B cell (primary cell): ENCODE measurements at regions not wholly inside any gene's neighbourhood (a gene's known extent, or its start where the extent isn't known, plus 50 kb on each side); places are given as distances from the start of the nearest gene placed in this dataset.

Experiments used
- EZH2 ChIP-seq: IDR thresholded peaks from 2 replicates; pipeline ENCODE4 v1.6.1; 2012; ENCODE audit warnings: borderline replicate concordance, low read depth, mild to moderate bottlenecking, moderate library complexity, low read length; ENCODE audit not compliant: insufficient read depth, poor library complexity, severe bottlenecking
- TF ChIP-seq, protein P1 (sequence below): fragments of 200-600 bp; IDR thresholded peaks from one replicate; pipeline ENCODE4 v1.8.0; 2022; ENCODE audit warnings: antibody characterized with exemption, mild to moderate bottlenecking

DNA sequence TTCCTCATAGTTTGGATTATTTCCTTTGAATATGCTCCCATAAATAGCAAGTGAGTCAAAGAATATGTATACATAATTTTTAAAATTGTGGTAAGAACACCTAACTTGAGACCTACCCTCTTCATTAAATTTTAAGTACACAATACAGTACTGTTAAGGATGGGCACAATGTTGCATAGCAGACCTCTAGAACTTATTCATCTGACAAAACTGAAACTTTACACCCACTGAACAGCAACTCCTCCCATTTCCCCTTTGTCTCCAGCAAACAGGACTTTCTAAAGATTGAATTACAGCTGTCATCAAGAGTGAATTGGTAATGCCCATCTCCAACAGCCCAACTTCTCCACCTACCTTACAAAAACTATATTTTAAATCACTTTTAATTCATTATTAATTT is 388.9 kb downstream of the HTR1A start:
- TF ChIP-seq, protein P1, sequence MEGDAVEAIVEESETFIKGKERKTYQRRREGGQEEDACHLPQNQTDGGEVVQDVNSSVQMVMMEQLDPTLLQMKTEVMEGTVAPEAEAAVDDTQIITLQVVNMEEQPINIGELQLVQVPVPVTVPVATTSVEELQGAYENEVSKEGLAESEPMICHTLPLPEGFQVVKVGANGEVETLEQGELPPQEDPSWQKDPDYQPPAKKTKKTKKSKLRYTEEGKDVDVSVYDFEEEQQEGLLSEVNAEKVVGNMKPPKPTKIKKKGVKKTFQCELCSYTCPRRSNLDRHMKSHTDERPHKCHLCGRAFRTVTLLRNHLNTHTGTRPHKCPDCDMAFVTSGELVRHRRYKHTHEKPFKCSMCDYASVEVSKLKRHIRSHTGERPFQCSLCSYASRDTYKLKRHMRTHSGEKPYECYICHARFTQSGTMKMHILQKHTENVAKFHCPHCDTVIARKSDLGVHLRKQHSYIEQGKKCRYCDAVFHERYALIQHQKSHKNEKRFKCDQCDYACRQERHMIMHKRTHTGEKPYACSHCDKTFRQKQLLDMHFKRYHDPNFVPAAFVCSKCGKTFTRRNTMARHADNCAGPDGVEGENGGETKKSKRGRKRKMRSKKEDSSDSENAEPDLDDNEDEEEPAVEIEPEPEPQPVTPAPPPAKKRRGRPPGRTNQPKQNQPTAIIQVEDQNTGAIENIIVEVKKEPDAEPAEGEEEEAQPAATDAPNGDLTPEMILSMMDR: no peak
- TF ChIP-seq EZH2: no peak
